ENCODE measurements at regions not wholly inside any gene's neighbourhood (a gene's known extent, or its start where the extent isn't known, plus 50 kb on each side); places are given as distances from the start of the nearest gene placed in this dataset.

GRCh38 chr17:14933676-14934075 is 331.4 kb downstream of the PMP22 start:
- Mint-ChIP-seq H3K4me3 (no peak overlapping the region), H3K4me1 (peaks cover 21% of the 10 kb centered on the region), H3K36me3 (ENCODE audit: low read depth) (peaks cover 5% of the 10 kb centered on the region), H3K27ac (no peak overlapping the region), H3K27me3 (ENCODE audit: low read depth, poor library complexity) (peaks cover 9% of the 10 kb centered on the region), H3K9me3 (peaks cover 3% of the 10 kb centered on the region)
- no peak for TF ChIP-seq CTCF (IDR thresholded peaks at IDR 0.05)
- DNase-seq, result no peak

- H3K27ac Mint-ChIP-seq, result no peak overlapping the region
- peak; percentile 82 for TF ChIP-seq CTCF (IDR thresholded peaks at IDR 0.05)
- H3K27me3 Mint-ChIP-seq (ENCODE audit: low read depth, poor library complexity), result peaks cover 7% of the 10 kb centered on the region
- DNase-seq, result peak; percentile 65
- H3K36me3 Mint-ChIP-seq (ENCODE audit: low read depth), result peaks cover 14% of the 10 kb centered on the region
- H3K4me1 Mint-ChIP-seq, result peaks cover 35% of the 10 kb centered on the region
- no peak overlapping the region for H3K4me3 Mint-ChIP-seq
- peaks cover 23% of the 10 kb centered on the region for H3K9me3 Mint-ChIP-seq
These were observed 338.5 kb downstream of the PMP22 start for GRCh38 chr17:14926526-14927122.

GRCh38 chr17:14926073-14926472 is 339.1 kb downstream of the PMP22 start:
- Mint-ChIP-seq H3K27ac (no peak overlapping the region), H3K9me3 (peaks cover 26% of the 10 kb centered on the region), H3K27me3 (ENCODE audit: low read depth, poor library complexity) (peaks cover 7% of the 10 kb centered on the region), H3K36me3 (ENCODE audit: low read depth) (peaks cover 14% of the 10 kb centered on the region), H3K4me1 (peaks cover 30% of the 10 kb centered on the region), H3K4me3 (no peak overlapping the region)
- DNase-seq, result no peak
- no peak for TF ChIP-seq CTCF (IDR thresholded peaks at IDR 0.05)

GRCh38 chr17:14925498-14925897 is 339.6 kb downstream of the PMP22 start:
- H3K27ac Mint-ChIP-seq, result no peak overlapping the region
- peak overlapping the region; percentile 1 for H3K4me3 Mint-ChIP-seq
- peaks cover 7% of the 10 kb centered on the region for H3K27me3 Mint-ChIP-seq (ENCODE audit: low read depth, poor library complexity)
- peaks cover 26% of the 10 kb centered on the region for H3K4me1 Mint-ChIP-seq
- DNase-seq, result no peak
- TF ChIP-seq CTCF (IDR thresholded peaks at IDR 0.05), result no peak
- H3K9me3 Mint-ChIP-seq, result peaks cover 26% of the 10 kb centered on the region
- H3K36me3 Mint-ChIP-seq (ENCODE audit: low read depth), result peaks cover 14% of the 10 kb centered on the region

GRCh38 chr17:14923981-14924380 is 341.1 kb downstream of the PMP22 start:
- no peak overlapping the region for H3K27ac Mint-ChIP-seq

More at GRCh38 chr17:14923981-14924380, 341.1 kb downstream of the PMP22 start:
- Mint-ChIP-seq H3K36me3 (ENCODE audit: low read depth) (peaks cover 9% of the 10 kb centered on the region), H3K9me3 (peaks cover 24% of the 10 kb centered on the region), H3K27me3 (ENCODE audit: low read depth, poor library complexity) (peaks cover 5% of the 10 kb centered on the region), H3K4me3 (no peak overlapping the region), H3K4me1 (peaks cover 24% of the 10 kb centered on the region)
- no peak for DNase-seq
- TF ChIP-seq CTCF (IDR thresholded peaks at IDR 0.05), result no peak

Measured in nephron progenitor cell (in vitro differentiated cells).